PC-9 (cell line): ENCODE measurements at regions not wholly inside any gene's neighbourhood (a gene's known extent, or its start where the extent isn't known, plus 50 kb on each side); places are given as distances from the start of the nearest gene placed in this dataset.

ENCODE experiments used
- EZH2 ChIP-seq: fragments of 200-600 bp; sonication (generic); IDR thresholded peaks from 2 replicates; pipeline ENCODE4 v1.8.0; 2017; ENCODE audit warnings: antibody characterized with exemption, low read depth
- TF ChIP-seq, protein P1 (sequence below): fragments of 200-600 bp; sonication (generic); conservative IDR thresholded peaks from 2 replicates; pipeline ENCODE4 v1.6.1; 2017; ENCODE audit warnings: mixed run types, antibody characterized with exemption, mild to moderate bottlenecking, moderate library complexity

DNA sequence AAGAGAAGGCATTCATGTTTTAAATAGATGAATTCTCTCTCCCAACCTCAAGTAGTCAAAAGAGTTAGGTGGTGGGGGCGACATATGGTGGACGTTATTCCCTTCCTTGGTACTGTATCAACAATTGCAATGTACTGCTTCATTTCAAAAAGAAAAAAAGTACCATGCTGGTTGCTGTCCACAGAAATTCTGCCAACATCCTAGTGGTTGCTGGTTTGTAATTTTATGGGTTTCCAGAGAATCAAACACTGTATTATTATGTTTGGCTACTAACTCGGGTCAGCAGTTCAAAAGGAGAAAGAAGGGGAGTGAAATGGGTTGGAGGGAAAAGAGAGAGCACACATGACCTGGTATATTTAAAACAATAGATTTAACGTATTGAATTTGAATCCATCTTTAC is 61.1 kb upstream of the KCNJ16 start:
- TF ChIP-seq, protein P1, sequence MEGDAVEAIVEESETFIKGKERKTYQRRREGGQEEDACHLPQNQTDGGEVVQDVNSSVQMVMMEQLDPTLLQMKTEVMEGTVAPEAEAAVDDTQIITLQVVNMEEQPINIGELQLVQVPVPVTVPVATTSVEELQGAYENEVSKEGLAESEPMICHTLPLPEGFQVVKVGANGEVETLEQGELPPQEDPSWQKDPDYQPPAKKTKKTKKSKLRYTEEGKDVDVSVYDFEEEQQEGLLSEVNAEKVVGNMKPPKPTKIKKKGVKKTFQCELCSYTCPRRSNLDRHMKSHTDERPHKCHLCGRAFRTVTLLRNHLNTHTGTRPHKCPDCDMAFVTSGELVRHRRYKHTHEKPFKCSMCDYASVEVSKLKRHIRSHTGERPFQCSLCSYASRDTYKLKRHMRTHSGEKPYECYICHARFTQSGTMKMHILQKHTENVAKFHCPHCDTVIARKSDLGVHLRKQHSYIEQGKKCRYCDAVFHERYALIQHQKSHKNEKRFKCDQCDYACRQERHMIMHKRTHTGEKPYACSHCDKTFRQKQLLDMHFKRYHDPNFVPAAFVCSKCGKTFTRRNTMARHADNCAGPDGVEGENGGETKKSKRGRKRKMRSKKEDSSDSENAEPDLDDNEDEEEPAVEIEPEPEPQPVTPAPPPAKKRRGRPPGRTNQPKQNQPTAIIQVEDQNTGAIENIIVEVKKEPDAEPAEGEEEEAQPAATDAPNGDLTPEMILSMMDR: no peak
- no peak for TF ChIP-seq EZH2
